GM23338 (cell line): ENCODE measurements at regions not wholly inside any gene's neighbourhood (a gene's known extent, or its start where the extent isn't known, plus 50 kb on each side); places are given as distances from the start of the nearest gene placed in this dataset.
"Not testable (repeated sequence)": the region's sequence is repeated elsewhere in the genome, so short reads cannot be mapped to it uniquely, and the experiment has no call there.

Experiments
- ATAC-seq: fragments of 200-7000 bp; cut with Tn5 transposase; 3 replicates; pipeline ENCODE4 v1.9.1; 2020
- DNase-seq: peaks from one replicate; pipeline ENCODE4 v3.0.0-alpha.2; 2015; ENCODE audit warnings: low spot score
- H2AFZ ChIP-seq: fragments of 200-600 bp; sonication (generic); 2 replicates; pipeline ENCODE4 v1.8.0; 2016; ENCODE audit warnings: antibody characterized with exemption, mild to moderate bottlenecking, moderate library complexity
- H3F3A ChIP-seq: fragments of 200-600 bp; sonication (generic); replicated peaks from 2 replicates; pipeline ENCODE4 v1.8.0; 2017; ENCODE audit warnings: antibody characterized with exemption, mixed run types, low read depth
- H3K27ac ChIP-seq: fragments of 200-600 bp; sonication (generic); 2 replicates; pipeline ENCODE4 v1.6.1; 2016; ENCODE audit warnings: low read depth
- H3K27me3 ChIP-seq: fragments of 200-600 bp; sonication (generic); 2 replicates; pipeline ENCODE4 v1.8.0; 2016; ENCODE audit warnings: mild to moderate bottlenecking, mixed run types, moderate library complexity; ENCODE audit not compliant: insufficient read depth
- H3K36me3 ChIP-seq: fragments of 200-600 bp; sonication (generic); 2 replicates; pipeline ENCODE4 v1.8.0; 2016; ENCODE audit warnings: mild to moderate bottlenecking; ENCODE audit not compliant: insufficient read depth
- H3K4me1 ChIP-seq: fragments of 200-600 bp; sonication (generic); 2 replicates; pipeline ENCODE4 v1.8.0; 2016; ENCODE audit warnings: mild to moderate bottlenecking, moderate library complexity; ENCODE audit not compliant: insufficient read depth
- H3K4me2 ChIP-seq: fragments of 200-600 bp; sonication (generic); 2 replicates; pipeline ENCODE4 v1.7.1; 2017; ENCODE audit warnings: mixed run types
- H3K4me3 ChIP-seq: fragments of 200-600 bp; sonication (generic); 2 replicates; pipeline ENCODE4 v1.6.1; 2016; ENCODE audit warnings: mixed run types
- H3K79me2 ChIP-seq: fragments of 200-600 bp; sonication (generic); replicated peaks from 2 replicates; pipeline ENCODE4 v1.8.0; 2017; ENCODE audit warnings: mild to moderate bottlenecking; ENCODE audit not compliant: insufficient read depth
- H3K9me2 ChIP-seq: fragments of 200-600 bp; sonication (generic); 2 replicates; pipeline ENCODE4 v1.8.0; 2017; ENCODE audit not compliant: insufficient read depth
- H4K20me1 ChIP-seq: fragments of 200-600 bp; sonication (generic); replicated peaks from 2 replicates; pipeline ENCODE4 v1.8.0; 2017; ENCODE audit warnings: mild to moderate bottlenecking; ENCODE audit not compliant: insufficient read depth
- H3K27ac Mint-ChIP-seq: 2 replicates; pipeline ENCODE4 v1.8.0; 2020; ENCODE audit warnings: inconsistent platforms, mild to moderate bottlenecking, moderate library complexity, mixed read lengths
- H3K27me3 Mint-ChIP-seq: 3 replicates; pipeline ENCODE4 v1.8.0; 2022; ENCODE audit warnings: low read depth, mild to moderate bottlenecking, moderate library complexity, mixed read lengths, inconsistent platforms; ENCODE audit not compliant: insufficient read depth, poor library complexity
- H3K36me3 Mint-ChIP-seq: 3 replicates; pipeline ENCODE4 v1.8.0; 2021; ENCODE audit warnings: low read depth, mild to moderate bottlenecking, inconsistent platforms, moderate library complexity, mixed read lengths
- H3K4me1 Mint-ChIP-seq: 3 replicates; pipeline ENCODE4 v1.8.0; 2020; ENCODE audit warnings: mild to moderate bottlenecking, inconsistent platforms, mixed read lengths
- H3K4me3 Mint-ChIP-seq: 3 replicates; pipeline ENCODE4 v1.8.0; 2021; ENCODE audit warnings: moderate library complexity, mild to moderate bottlenecking, inconsistent platforms, mixed read lengths
- H3K9me3 Mint-ChIP-seq: 3 replicates; pipeline ENCODE4 v1.8.0; 2020; ENCODE audit warnings: moderate library complexity, mild to moderate bottlenecking, inconsistent platforms, mixed read lengths
- CREB1 ChIP-seq: fragments of 250-450 bp; sonication (Bioruptor Pico); IDR thresholded peaks from 2 replicates; pipeline ENCODE4 v1.5.0; 2020; ENCODE audit warnings: low read depth, mild to moderate bottlenecking, moderate library complexity
- EZH2 ChIP-seq: fragments of 200-600 bp; sonication (generic); IDR thresholded peaks from one replicate; pipeline ENCODE4 v1.8.0; 2017; ENCODE audit warnings: antibody characterized with exemption, mild to moderate bottlenecking, low read depth; ENCODE audit not compliant: unreplicated experiment
- EZH2phosphoT487 ChIP-seq: fragments of 200-600 bp; sonication (generic); IDR thresholded peaks from one replicate; pipeline ENCODE4 v1.8.1; 2018; ENCODE audit warnings: antibody characterized with exemption; ENCODE audit not compliant: unreplicated experiment
- JUNB ChIP-seq: IDR thresholded peaks from one replicate; pipeline ENCODE4 v1.6.1; 2016; ENCODE audit warnings: antibody characterized with exemption; ENCODE audit not compliant: unreplicated experiment
- NANOG ChIP-seq: IDR thresholded peaks from 2 replicates; pipeline ENCODE4 v1.6.1; 2016; ENCODE audit warnings: antibody characterized with exemption, borderline replicate concordance
- POLR2AphosphoS5 ChIP-seq: IDR thresholded peaks from 2 replicates; pipeline ENCODE4 v1.6.1; 2016; ENCODE audit warnings: antibody characterized with exemption, low read depth
- STAT1 ChIP-seq: IDR thresholded peaks from one replicate; pipeline ENCODE4 v1.6.1; 2016; ENCODE audit warnings: antibody characterized with exemption; ENCODE audit not compliant: unreplicated experiment
- ZNF331 ChIP-seq: fragments of 250-450 bp; sonication (Bioruptor Pico); IDR thresholded peaks from 2 replicates; pipeline ENCODE4 v1.5.0; 2020; ENCODE audit warnings: low read depth, mild to moderate bottlenecking, moderate library complexity
- TF ChIP-seq, protein P1 (sequence below): IDR thresholded peaks from 2 replicates; pipeline ENCODE4 v1.6.1; 2016; ENCODE audit warnings: antibody characterized with exemption
- TF ChIP-seq, protein P2 (sequence below), 2 experiments: fragments of 200-600 bp in 1 of 2; sonication (generic) in 1 of 2; conservative IDR thresholded peaks; 2 replicates each; pipeline versions ENCODE4 v1.5.1 to v1.6.1; 2016 to 2017; ENCODE audit warnings: antibody characterized with exemption in 2 of 2, low read depth in 2 of 2, mild to moderate bottlenecking in 2 of 2, moderate library complexity in 1 of 2
- TF ChIP-seq, protein P3 (sequence below): IDR thresholded peaks from one replicate; pipeline ENCODE4 v1.6.1; 2018; ENCODE audit warnings: antibody characterized with exemption; ENCODE audit not compliant: unreplicated experiment

DNA sequence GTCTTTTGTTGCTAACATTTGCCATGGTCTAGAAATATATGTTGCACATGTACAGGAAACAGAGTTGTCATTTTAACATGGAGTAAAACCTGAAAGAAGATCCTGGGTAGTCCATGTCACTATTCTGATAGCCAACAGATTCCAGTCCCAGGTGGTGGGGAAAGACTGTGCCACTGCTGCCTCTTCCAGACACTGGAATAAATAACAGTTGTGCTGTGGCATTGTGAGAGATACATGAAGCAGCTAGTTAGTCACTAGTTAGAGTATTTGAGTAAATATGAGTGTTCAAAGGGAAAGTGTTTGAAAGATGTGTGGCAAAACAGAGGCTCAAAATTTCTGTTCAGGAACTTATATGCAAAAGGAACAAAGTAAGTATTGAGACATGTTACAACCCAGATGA is 1408.3 kb downstream of the EFNA5 start:
- H3K36me3 ChIP-seq: no peaks in the 10 kb centered on the region
- no peak overlapping the region for H3K4me2 ChIP-seq
- no peaks in the 10 kb centered on the region for H3K27me3 ChIP-seq
- no peak for DNase-seq
- H3K4me3 Mint-ChIP-seq: no peak overlapping the region
- H3K4me3 ChIP-seq: no peak overlapping the region
- no peaks in the 10 kb centered on the region for H3K9me2 ChIP-seq
- peaks cover 21% of the 10 kb centered on the region for H3K4me1 Mint-ChIP-seq
- no peaks in the 10 kb centered on the region for H3K9me3 Mint-ChIP-seq
- no peak overlapping the region for H3K27ac ChIP-seq
- H3K4me1 ChIP-seq: peaks cover 7% of the 10 kb centered on the region
- no peak overlapping the region for H3K27ac Mint-ChIP-seq
- H2AFZ ChIP-seq: no peak overlapping the region
- no peaks in the 10 kb centered on the region for H3F3A ChIP-seq
- H4K20me1 ChIP-seq: no peaks in the 10 kb centered on the region
- TF ChIP-seq NANOG (no peak), EZH2phosphoT487 (no peak), EZH2 (no peak), POLR2AphosphoS5 (no peak)
- TF ChIP-seq, protein P1, sequence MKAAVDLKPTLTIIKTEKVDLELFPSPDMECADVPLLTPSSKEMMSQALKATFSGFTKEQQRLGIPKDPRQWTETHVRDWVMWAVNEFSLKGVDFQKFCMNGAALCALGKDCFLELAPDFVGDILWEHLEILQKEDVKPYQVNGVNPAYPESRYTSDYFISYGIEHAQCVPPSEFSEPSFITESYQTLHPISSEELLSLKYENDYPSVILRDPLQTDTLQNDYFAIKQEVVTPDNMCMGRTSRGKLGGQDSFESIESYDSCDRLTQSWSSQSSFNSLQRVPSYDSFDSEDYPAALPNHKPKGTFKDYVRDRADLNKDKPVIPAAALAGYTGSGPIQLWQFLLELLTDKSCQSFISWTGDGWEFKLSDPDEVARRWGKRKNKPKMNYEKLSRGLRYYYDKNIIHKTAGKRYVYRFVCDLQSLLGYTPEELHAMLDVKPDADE: no peak
- ATAC-seq: no peak
- H3K27me3 Mint-ChIP-seq: no peaks in the 10 kb centered on the region
- H3K79me2 ChIP-seq: no peaks in the 10 kb centered on the region
- H3K36me3 Mint-ChIP-seq: no peaks in the 10 kb centered on the region; the same call in 2 of the 3 replicates

GRCh38 chr5:106259431-106260090 is 1411.2 kb downstream of the EFNA5 start:
- H3K9me2 ChIP-seq, H3F3A ChIP-seq, H2AFZ ChIP-seq, H4K20me1 ChIP-seq, H3K27me3 ChIP-seq, H3K27ac ChIP-seq, H3K79me2 ChIP-seq, H3K27me3 Mint-ChIP-seq, H3K4me3 ChIP-seq, H3K4me1 ChIP-seq, H3K4me2 ChIP-seq, H3K36me3 ChIP-seq, ATAC-seq, H3K27ac Mint-ChIP-seq, H3K4me3 Mint-ChIP-seq: not testable (repeated sequence)
- peak; percentile 34 for DNase-seq
- peaks cover 17% of the 10 kb centered on the region for H3K36me3 Mint-ChIP-seq
- H3K4me1 Mint-ChIP-seq: peaks cover 21% of the 10 kb centered on the region
- H3K9me3 Mint-ChIP-seq: peaks cover 20% of the 10 kb centered on the region

GRCh38 chr5:106258591-106259125 is 1412.1 kb downstream of the EFNA5 start:
- Histone ChIP-seq H3K4me3 (no peak overlapping the region), H3K4me2 (no peak overlapping the region), H3K9me2 (0 out of 2 replicates have a peak, but pooled peaks cover 5% of the 10 kb centered on the region), H2AFZ (no peak overlapping the region), H3K27ac (no peak overlapping the region), H3K36me3 (no peaks in the 10 kb centered on the region; the same call in 1 of the 2 replicates), H3K79me2 (no peaks in the 10 kb centered on the region), H3F3A (no peaks in the 10 kb centered on the region), H4K20me1 (no peaks in the 10 kb centered on the region), H3K4me1 (peaks cover 13% of the 10 kb centered on the region), H3K27me3 (no peaks in the 10 kb centered on the region)
- peaks cover 24% of the 10 kb centered on the region for H3K36me3 Mint-ChIP-seq
- DNase-seq: no peak
- H3K4me1 Mint-ChIP-seq: peaks cover 21% of the 10 kb centered on the region
- no peaks in the 10 kb centered on the region for H3K27me3 Mint-ChIP-seq
- no peak overlapping the region; the same call in 2 of the 3 replicates for H3K4me3 Mint-ChIP-seq
- no peak overlapping the region for H3K27ac Mint-ChIP-seq
- H3K9me3 Mint-ChIP-seq: peaks cover 28% of the 10 kb centered on the region
- no peak for ATAC-seq
- TF ChIP-seq, protein P2, sequence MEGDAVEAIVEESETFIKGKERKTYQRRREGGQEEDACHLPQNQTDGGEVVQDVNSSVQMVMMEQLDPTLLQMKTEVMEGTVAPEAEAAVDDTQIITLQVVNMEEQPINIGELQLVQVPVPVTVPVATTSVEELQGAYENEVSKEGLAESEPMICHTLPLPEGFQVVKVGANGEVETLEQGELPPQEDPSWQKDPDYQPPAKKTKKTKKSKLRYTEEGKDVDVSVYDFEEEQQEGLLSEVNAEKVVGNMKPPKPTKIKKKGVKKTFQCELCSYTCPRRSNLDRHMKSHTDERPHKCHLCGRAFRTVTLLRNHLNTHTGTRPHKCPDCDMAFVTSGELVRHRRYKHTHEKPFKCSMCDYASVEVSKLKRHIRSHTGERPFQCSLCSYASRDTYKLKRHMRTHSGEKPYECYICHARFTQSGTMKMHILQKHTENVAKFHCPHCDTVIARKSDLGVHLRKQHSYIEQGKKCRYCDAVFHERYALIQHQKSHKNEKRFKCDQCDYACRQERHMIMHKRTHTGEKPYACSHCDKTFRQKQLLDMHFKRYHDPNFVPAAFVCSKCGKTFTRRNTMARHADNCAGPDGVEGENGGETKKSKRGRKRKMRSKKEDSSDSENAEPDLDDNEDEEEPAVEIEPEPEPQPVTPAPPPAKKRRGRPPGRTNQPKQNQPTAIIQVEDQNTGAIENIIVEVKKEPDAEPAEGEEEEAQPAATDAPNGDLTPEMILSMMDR (conservative IDR thresholded peaks at IDR 0.05; ENCODE audit: low read depth in 2 of 2): no peak
- TF ChIP-seq, protein P3, sequence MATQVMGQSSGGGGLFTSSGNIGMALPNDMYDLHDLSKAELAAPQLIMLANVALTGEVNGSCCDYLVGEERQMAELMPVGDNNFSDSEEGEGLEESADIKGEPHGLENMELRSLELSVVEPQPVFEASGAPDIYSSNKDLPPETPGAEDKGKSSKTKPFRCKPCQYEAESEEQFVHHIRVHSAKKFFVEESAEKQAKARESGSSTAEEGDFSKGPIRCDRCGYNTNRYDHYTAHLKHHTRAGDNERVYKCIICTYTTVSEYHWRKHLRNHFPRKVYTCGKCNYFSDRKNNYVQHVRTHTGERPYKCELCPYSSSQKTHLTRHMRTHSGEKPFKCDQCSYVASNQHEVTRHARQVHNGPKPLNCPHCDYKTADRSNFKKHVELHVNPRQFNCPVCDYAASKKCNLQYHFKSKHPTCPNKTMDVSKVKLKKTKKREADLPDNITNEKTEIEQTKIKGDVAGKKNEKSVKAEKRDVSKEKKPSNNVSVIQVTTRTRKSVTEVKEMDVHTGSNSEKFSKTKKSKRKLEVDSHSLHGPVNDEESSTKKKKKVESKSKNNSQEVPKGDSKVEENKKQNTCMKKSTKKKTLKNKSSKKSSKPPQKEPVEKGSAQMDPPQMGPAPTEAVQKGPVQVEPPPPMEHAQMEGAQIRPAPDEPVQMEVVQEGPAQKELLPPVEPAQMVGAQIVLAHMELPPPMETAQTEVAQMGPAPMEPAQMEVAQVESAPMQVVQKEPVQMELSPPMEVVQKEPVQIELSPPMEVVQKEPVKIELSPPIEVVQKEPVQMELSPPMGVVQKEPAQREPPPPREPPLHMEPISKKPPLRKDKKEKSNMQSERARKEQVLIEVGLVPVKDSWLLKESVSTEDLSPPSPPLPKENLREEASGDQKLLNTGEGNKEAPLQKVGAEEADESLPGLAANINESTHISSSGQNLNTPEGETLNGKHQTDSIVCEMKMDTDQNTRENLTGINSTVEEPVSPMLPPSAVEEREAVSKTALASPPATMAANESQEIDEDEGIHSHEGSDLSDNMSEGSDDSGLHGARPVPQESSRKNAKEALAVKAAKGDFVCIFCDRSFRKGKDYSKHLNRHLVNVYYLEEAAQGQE: no peak
- no peak for TF ChIP-seq EZH2
- TF ChIP-seq ZNF331 (CRISPR knock-in tag): no peak
- no peak for TF ChIP-seq POLR2AphosphoS5
- no peak for TF ChIP-seq STAT1
- no peak for TF ChIP-seq EZH2phosphoT487
- TF ChIP-seq CREB1 (CRISPR knock-in tag): no peak
- no peak for TF ChIP-seq NANOG
- no peak for TF ChIP-seq JUNB
- TF ChIP-seq, protein P1: no peak
